ENCODE measurements at regions not wholly inside any gene's neighbourhood (a gene's known extent, or its start where the extent isn't known, plus 50 kb on each side); places are given as distances from the start of the nearest gene placed in this dataset.
"Not testable (repeated sequence)": the region's sequence is repeated elsewhere in the genome, so short reads cannot be mapped to it uniquely, and the experiment has no call there.

- peaks cover 7% of the 10 kb centered on the region for H3K27me3 Mint-ChIP-seq
- peak overlapping the region; percentile 40 for H3K27ac Mint-ChIP-seq
- ATAC-seq (ENCODE audit: low read depth) (no peak), DNase-seq (no peak)
- H3K4me1 Mint-ChIP-seq, result no peaks in the 10 kb centered on the region
- H3K9me3 Mint-ChIP-seq, result peaks cover 3% of the 10 kb centered on the region
- no peak overlapping the region for H3K4me3 Mint-ChIP-seq
- POLR2A ChIA-PET, result no interaction called here
- H3K36me3 Mint-ChIP-seq, result no peaks in the 10 kb centered on the region
These were observed 299.9 kb downstream of the RPS24 start for GRCh38 chr10:78333362-78334143.

- Mint-ChIP-seq H3K4me3 (no peak overlapping the region), H3K27me3 (peaks cover 10% of the 10 kb centered on the region), H3K27ac (no peak overlapping the region), H3K36me3 (no peaks in the 10 kb centered on the region), H3K4me1 (no peaks in the 10 kb centered on the region), H3K9me3 (peaks cover 3% of the 10 kb centered on the region)
- POLR2A ChIA-PET, result no interaction called here
- DNase-seq, result no peak
- no peak for ATAC-seq (ENCODE audit: low read depth)
These were observed 301.7 kb downstream of the RPS24 start for GRCh38 chr10:78335371-78335690.

DNA sequence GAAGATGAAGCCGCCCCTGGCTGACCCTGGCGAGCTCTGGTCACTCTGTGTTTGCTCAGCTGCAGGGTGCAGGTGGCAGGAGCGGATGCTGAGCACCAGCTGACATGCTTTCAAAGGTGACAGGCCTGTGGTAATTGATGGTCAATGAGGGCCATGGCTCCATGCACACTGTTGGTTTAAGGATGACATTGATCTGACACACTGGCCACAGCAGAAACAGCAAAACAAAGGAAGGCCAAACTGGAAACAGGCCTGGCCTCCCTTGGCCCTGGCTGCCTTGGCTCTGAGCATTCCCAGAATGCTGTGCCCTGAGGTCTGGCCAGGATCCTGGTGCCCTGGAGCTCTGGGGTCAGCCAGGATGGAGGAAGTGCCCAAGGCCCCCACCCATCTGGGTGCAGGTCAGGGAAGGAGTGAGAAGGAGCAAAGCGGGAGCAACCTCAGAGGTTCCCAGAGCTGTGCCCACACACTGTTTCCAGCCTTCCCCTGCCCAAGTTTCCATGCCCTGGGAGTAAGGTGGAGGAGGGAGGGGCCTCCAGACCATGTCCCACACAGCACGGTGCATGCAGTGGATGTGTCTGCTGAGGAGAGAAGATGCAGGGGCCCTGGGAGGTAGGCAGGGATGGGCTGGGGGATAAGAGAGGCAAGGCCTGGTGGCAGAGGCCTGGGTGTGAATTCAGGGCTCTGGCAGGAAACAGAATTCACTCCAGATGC lies 302.2 kb downstream of the RPS24 start:
- POLR2A ChIA-PET, result no interaction called here
- ATAC-seq (ENCODE audit: low read depth), result no peak
- Mint-ChIP-seq H3K4me3 (no peak overlapping the region), H3K27me3 (peaks cover 8% of the 10 kb centered on the region), H3K4me1 (no peaks in the 10 kb centered on the region), H3K27ac (no peak overlapping the region), H3K36me3 (no peaks in the 10 kb centered on the region), H3K9me3 (peaks cover 3% of the 10 kb centered on the region)
- DNase-seq, result no peak

DNA sequence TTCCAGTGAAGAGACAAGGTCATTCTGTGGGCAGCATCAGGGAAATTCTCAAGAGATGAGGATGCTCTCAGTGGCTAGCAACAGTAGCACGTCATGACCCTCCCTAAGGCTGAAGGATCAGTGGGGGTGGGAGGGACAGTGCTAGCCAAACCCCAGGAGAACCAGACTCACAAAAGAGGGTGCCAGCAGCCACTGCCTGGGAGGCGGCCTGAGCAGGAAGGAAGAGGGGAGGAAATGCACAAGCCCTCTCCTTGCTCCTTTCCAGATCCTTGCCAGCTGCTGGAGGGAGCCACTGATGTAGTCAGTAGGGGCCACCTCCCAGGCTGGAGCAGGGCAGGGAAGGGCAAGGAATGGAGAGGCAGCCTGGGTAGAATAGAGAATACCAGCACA lies 302.7 kb downstream of the RPS24 start:
- Mint-ChIP-seq H3K4me1 (no peaks in the 10 kb centered on the region), H3K9me3 (peaks cover 3% of the 10 kb centered on the region), H3K4me3 (no peak overlapping the region), H3K36me3 (no peaks in the 10 kb centered on the region), H3K27ac (no peak overlapping the region), H3K27me3 (peaks cover 5% of the 10 kb centered on the region)
- POLR2A ChIA-PET, result interaction anchor here (1.2 kb wide), 1 partner anchor 8 kb away, joined by 3 read pairs; no protein-coding TSS in a partner anchor
- ATAC-seq (ENCODE audit: low read depth) (no peak), DNase-seq (no peak)

DNA sequence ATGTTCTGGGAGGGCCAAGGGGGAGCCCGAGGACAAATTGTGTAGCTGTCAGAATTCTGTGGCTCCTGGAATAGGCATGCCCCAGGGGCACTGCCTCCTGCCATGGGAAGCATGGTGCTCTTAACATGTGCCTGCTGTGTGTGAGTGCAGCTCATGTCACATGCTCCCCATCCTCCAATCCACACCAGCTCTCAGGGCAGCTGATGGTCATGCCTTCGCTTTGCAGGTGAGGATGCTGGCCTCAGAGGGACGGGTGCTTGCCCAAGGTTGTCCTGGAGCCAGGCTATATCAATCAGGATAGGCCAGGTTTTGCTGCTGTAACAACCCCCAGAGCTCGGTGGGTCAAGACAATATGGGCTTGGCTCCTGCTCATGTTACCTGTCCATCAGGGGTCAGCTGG lies 303.4 kb downstream of the RPS24 start:
- ATAC-seq (ENCODE audit: low read depth) (no peak), DNase-seq (no peak)
- H3K36me3 Mint-ChIP-seq, result no peaks in the 10 kb centered on the region
- peaks cover 3% of the 10 kb centered on the region for H3K9me3 Mint-ChIP-seq
- H3K4me1 Mint-ChIP-seq, result no peaks in the 10 kb centered on the region
- H3K4me3 Mint-ChIP-seq, result no peak overlapping the region
- H3K27me3 Mint-ChIP-seq, result peaks cover 5% of the 10 kb centered on the region
- no peak overlapping the region for H3K27ac Mint-ChIP-seq
- POLR2A ChIA-PET, result interaction anchor here (1.2 kb wide), 1 partner anchor 9 kb away, joined by 3 read pairs; no protein-coding TSS in a partner anchor

DNA sequence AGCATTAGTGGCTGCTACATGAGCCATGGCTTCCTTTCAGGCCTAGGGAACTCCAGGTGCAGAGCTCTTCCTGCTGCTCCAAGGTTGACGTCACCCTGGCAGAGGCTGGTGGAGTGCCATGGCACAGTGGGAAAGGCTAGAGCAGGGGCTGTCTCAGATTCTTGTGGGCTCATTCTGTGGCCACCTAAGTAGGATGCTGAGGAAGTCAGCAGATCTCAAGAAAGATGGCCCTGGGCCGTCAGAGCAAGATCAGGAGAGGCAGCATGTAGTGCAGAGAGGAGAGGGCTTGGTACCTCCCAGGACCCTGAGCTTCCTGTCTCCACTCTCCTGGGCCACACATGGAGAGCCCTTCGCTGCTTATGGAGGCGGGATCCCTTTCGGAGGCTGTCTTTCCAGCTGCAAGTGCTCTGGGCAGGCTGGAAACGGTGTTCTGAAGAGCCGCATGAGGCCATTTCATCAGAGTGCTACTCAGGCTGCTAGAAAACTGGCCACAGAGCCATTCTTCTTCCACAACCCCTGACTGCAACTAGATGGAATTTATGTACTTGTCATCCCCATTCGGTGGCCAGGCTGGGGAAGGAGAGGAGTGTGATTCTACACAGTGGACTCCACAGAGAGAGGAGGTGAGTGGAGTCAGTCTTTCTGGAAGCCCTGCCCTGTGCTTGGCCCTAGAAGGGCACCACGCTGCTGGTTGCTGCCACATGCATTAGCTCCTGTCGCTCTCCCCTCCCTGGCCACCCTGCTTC lies 304.2 kb downstream of the RPS24 start:
- POLR2A ChIA-PET, result interaction anchor here (1.2 kb wide), 1 partner anchor 10 kb away, joined by 3 read pairs; no protein-coding TSS in a partner anchor
- Mint-ChIP-seq H3K4me3 (no peak overlapping the region), H3K4me1 (no peaks in the 10 kb centered on the region), H3K9me3 (peaks cover 3% of the 10 kb centered on the region), H3K36me3 (no peaks in the 10 kb centered on the region), H3K27ac (no peak overlapping the region), H3K27me3 (peaks cover 5% of the 10 kb centered on the region)
- DNase-seq (no peak), ATAC-seq (ENCODE audit: low read depth) (no peak)

- no peak for ATAC-seq (ENCODE audit: low read depth)
- H3K4me1 Mint-ChIP-seq, result no peaks in the 10 kb centered on the region
- H3K9me3 Mint-ChIP-seq, result no peaks in the 10 kb centered on the region
- H3K4me3 Mint-ChIP-seq, result no peak overlapping the region
- peaks cover 5% of the 10 kb centered on the region for H3K27me3 Mint-ChIP-seq
- DNase-seq, result no peak
- H3K27ac Mint-ChIP-seq, result no peak overlapping the region
- POLR2A ChIA-PET, result no interaction called here
- H3K36me3 Mint-ChIP-seq, result no peaks in the 10 kb centered on the region
These were observed 305.1 kb downstream of the RPS24 start for GRCh38 chr10:78338717-78339116.

DNA sequence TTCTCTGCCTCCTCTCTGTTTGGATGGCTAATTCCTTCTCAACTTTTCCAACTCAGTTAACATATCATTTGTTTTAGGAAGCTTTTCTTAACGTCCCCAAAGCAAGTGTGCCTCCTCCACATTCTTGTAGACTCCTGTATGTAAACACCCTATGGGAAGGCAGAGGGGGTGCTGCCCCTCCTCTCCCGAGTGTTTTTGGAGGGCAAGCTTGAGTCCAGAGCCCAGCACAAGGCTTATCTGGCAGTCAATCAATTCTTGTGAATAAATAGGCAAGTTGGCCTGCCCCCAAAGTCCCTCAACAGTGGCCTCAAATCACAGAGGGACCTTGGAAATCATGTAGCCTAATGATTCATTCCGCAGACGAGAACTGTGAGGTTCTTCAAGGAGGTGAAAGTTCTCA lies 305.6 kb downstream of the RPS24 start:
- POLR2A ChIA-PET, result no interaction called here
- Mint-ChIP-seq H3K36me3 (no peaks in the 10 kb centered on the region), H3K4me3 (no peak overlapping the region), H3K27ac (no peak overlapping the region), H3K9me3 (no peaks in the 10 kb centered on the region), H3K4me1 (no peaks in the 10 kb centered on the region), H3K27me3 (peaks cover 5% of the 10 kb centered on the region)
- no peak for ATAC-seq (ENCODE audit: low read depth)
- DNase-seq, result no peak

GRCh38 chr10:78341953-78342614 lies 308.4 kb downstream of the RPS24 start:
- ATAC-seq (ENCODE audit: low read depth) (no peak), DNase-seq (no peak)
- no peak overlapping the region for H3K4me3 Mint-ChIP-seq
- no peaks in the 10 kb centered on the region for H3K4me1 Mint-ChIP-seq
- no peaks in the 10 kb centered on the region for H3K36me3 Mint-ChIP-seq
- no peak overlapping the region for H3K27ac Mint-ChIP-seq
- H3K9me3 Mint-ChIP-seq, result no peaks in the 10 kb centered on the region
- POLR2A ChIA-PET, result no interaction called here
- H3K27me3 Mint-ChIP-seq, result peaks cover 15% of the 10 kb centered on the region

DNA sequence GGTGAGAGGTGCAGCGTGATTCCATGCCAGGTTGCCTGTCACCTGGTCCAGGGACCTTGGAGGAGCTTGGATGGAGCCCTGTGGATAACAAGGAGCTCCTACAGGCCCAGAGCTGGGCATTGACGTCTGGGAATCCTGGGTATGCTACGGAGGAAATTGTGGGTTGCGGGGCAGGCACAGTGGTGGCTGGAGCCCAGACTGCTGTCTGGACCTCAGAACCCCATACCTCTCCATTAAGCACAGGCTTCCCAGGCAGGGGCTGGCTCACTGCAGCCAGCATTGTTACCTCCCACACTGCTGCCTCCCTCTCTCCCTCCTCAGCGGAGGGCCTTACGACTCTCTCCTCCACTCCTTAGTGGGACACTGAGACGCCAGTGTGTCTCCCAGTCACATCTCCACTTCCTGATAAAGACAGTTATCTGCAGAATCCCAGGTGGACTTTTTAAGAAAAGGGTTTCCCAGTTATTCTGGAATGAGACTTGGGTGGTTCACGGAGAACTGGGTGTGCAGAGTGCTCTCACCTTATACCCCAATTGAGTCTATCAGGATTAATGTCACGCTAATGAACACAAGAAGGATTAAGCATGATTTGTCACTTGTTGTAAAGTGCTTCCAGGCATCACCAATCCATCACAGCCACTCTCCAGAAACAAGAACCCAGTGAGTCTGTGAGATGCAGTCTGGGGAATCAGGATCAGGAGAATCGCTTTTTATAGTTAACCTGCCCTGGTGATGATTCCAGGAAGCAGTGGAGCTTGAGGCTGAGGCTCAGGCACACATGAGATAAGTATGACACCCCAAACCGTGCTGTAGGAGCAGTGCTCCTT lies 309.4 kb downstream of the RPS24 start:
- Mint-ChIP-seq H3K4me3 (no peak overlapping the region), H3K36me3 (no peaks in the 10 kb centered on the region), H3K4me1 (no peaks in the 10 kb centered on the region), H3K27me3 (peaks cover 18% of the 10 kb centered on the region), H3K9me3 (no peaks in the 10 kb centered on the region), H3K27ac (no peak overlapping the region)
- no peak for DNase-seq
- ATAC-seq (ENCODE audit: low read depth), result no peak
- POLR2A ChIA-PET, result no interaction called here

DNA sequence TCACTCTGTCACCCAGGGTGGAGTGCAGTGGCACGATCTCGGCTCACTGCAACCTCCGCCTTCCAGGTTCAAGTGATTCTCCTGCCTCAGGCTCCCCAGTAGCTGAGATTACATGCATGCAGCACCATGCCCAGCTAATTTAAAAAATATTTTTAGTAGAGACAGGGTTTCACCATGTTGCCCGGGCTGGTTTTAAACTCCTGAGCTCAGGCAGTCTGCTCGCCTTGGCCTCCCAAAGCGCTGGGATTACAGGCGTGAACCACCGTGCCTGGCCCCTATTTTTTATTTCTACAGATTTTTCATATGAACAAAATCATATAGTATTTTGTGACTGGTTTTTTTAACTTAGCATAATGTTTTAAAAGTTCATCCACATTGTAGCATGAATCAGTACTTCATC lies 310.6 kb downstream of the RPS24 start:
- POLR2A ChIA-PET, H3K9me3 Mint-ChIP-seq, DNase-seq: not testable (repeated sequence)

DNA sequence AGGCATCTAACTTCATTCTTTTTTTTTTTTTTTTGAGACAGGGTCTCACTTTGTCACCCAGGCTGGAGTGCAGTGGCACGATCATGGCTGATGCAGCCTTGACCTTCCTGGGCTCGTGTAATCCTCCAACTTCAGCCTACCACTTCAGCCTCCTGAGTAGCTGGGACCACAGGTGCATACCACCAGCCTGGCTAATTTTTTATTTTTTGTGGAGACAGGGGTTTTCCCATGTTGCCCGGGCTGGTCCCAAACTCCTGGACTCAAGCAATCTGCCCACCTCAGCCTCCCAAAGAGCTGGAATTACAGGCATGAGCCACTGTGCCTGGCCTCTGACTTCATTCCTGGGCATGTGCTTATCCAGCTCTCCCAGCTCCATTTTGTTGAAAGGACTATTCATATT lies 311.9 kb downstream of the RPS24 start:
- H3K27me3 Mint-ChIP-seq, result peaks cover 15% of the 10 kb centered on the region
- H3K36me3 Mint-ChIP-seq; DNase-seq; ATAC-seq (ENCODE audit: low read depth); H3K27ac Mint-ChIP-seq; H3K4me1 Mint-ChIP-seq; H3K9me3 Mint-ChIP-seq; H3K4me3 Mint-ChIP-seq: not testable (repeated sequence)
- POLR2A ChIA-PET, result interaction anchor here (0.6 kb wide), 1 partner anchor 97 kb away, joined by 3 read pairs; no protein-coding TSS in a partner anchor

More for the DNA sequence above, 310.6 kb downstream of the RPS24 start:
- not testable (repeated sequence) for H3K36me3 Mint-ChIP-seq; H3K4me1 Mint-ChIP-seq; ATAC-seq (ENCODE audit: low read depth); H3K27ac Mint-ChIP-seq; H3K4me3 Mint-ChIP-seq
- H3K27me3 Mint-ChIP-seq, result peaks cover 15% of the 10 kb centered on the region

- peaks cover 20% of the 10 kb centered on the region for H3K27me3 Mint-ChIP-seq
- POLR2A ChIA-PET, result no interaction called here
- H3K27ac Mint-ChIP-seq, result no peak overlapping the region
These were observed 313.1 kb downstream of the RPS24 start for GRCh38 chr10:78346721-78347120.

More at GRCh38 chr10:78346721-78347120, 313.1 kb downstream of the RPS24 start:
- no peaks in the 10 kb centered on the region for H3K4me1 Mint-ChIP-seq
- DNase-seq, result no peak
- no peaks in the 10 kb centered on the region for H3K9me3 Mint-ChIP-seq
- no peak overlapping the region for H3K4me3 Mint-ChIP-seq
- no peaks in the 10 kb centered on the region for H3K36me3 Mint-ChIP-seq
- no peak for ATAC-seq (ENCODE audit: low read depth)
